Ascending aorta (tissue), 2 donors: ENCODE measurements at regions not wholly inside any gene's neighbourhood (a gene's known extent, or its start where the extent isn't known, plus 50 kb on each side); places are given as distances from the start of the nearest gene placed in this dataset.

ENCODE experiments used
- DNase-seq, 2 donors: peaks; one replicate each; pipeline ENCODE4 v3.0.0-alpha.2; 2019; ENCODE audit warnings: low spot score in 2 of 2
- H3K27ac ChIP-seq, 2 donors: fragments of 200-600 bp; sonication (generic); one replicate each; pipeline ENCODE4 v1.5.1; 2016 to 2017; ENCODE audit warnings: mild to moderate bottlenecking in 1 of 2
- H3K27me3 ChIP-seq: fragments of 200-600 bp; sonication (generic); one replicate; pipeline ENCODE4 v1.5.1; 2017
- H3K36me3 ChIP-seq, 2 donors: fragments of 200-600 bp; sonication (generic); one replicate each; pipeline ENCODE4 v1.5.1; 2016
- H3K4me1 ChIP-seq, 2 donors: fragments of 200-600 bp; sonication (generic); one replicate each; pipeline ENCODE4 v1.5.1; 2016 to 2017; ENCODE audit warnings: mild to moderate bottlenecking in 1 of 2
- H3K4me3 ChIP-seq, 2 donors: fragments of 200-600 bp; sonication (generic); one replicate each; pipeline ENCODE4 v1.5.1; 2016 to 2017; ENCODE audit warnings: mild to moderate bottlenecking in 1 of 2
- H3K9me3 ChIP-seq, 2 donors: fragments of 200-600 bp; sonication (generic); one replicate each; pipeline ENCODE4 v1.5.1; 2016
- CTCF ChIP-seq, 3 experiments: fragments of 200-600 bp in 2 of 3; fragments of 450-650 bp in 1 of 3; sonication (generic) in 2 of 3; IDR thresholded peaks; one replicate each; pipeline ENCODE4 v1.5.1; 2016 to 2019; ENCODE audit warnings: antibody characterized with exemption in 3 of 3, mild to moderate bottlenecking in 1 of 3, moderate library complexity in 1 of 3
- intact Hi-C: fragments of 100-400 bp; cut with DNase I; formaldehyde crosslinking; loops from one replicate; pipeline ENCODE4 v1.15.1; 2023

GRCh38 chr18:41416044-41416443, 539.0 kb upstream of the PIK3C3 start:
- no peak overlapping the region for H3K4me3 ChIP-seq
- H3K36me3 ChIP-seq = no peaks in the 10 kb centered on the region
- no peak for DNase-seq
- no peaks in the 10 kb centered on the region for H3K4me1 ChIP-seq
- no peak overlapping the region for H3K27ac ChIP-seq
- no peak for TF ChIP-seq CTCF (IDR thresholded peaks at IDR 0.05)
- H3K27me3 ChIP-seq = no peaks in the 10 kb centered on the region
- H3K9me3 ChIP-seq = no peaks in the 10 kb centered on the region
- intact Hi-C loops = no loop called here

- TF ChIP-seq CTCF (IDR thresholded peaks at IDR 0.05) = no peak
- Histone ChIP-seq H3K4me1 (no peaks in the 10 kb centered on the region), H3K27ac (no peak overlapping the region), H3K36me3 (no peaks in the 10 kb centered on the region), H3K27me3 (no peaks in the 10 kb centered on the region), H3K9me3 (no peaks in the 10 kb centered on the region), H3K4me3 (no peak overlapping the region)
- DNase-seq = no peak
- intact Hi-C loops = no loop called here
Measured at GRCh38 chr18:41410006-41410405, 545.0 kb upstream of the PIK3C3 start.

- no peak for TF ChIP-seq CTCF (IDR thresholded peaks at IDR 0.05)
- intact Hi-C loops = no loop called here
- no peaks in the 10 kb centered on the region for H3K4me1 ChIP-seq
- DNase-seq = no peak
- no peaks in the 10 kb centered on the region for H3K9me3 ChIP-seq
- no peak overlapping the region for H3K27ac ChIP-seq
- no peaks in the 10 kb centered on the region for H3K27me3 ChIP-seq
- no peaks in the 10 kb centered on the region for H3K36me3 ChIP-seq
- H3K4me3 ChIP-seq = no peak overlapping the region
Measured at GRCh38 chr18:41406834-41407233, 548.2 kb upstream of the PIK3C3 start.

- Histone ChIP-seq H3K4me3 (no peak overlapping the region), H3K4me1 (no peaks in the 10 kb centered on the region), H3K27ac (no peak overlapping the region), H3K9me3 (no peaks in the 10 kb centered on the region), H3K36me3 (no peaks in the 10 kb centered on the region), H3K27me3 (no peaks in the 10 kb centered on the region)
- no peak for DNase-seq
- intact Hi-C loops = no loop called here
- no peak for TF ChIP-seq CTCF (IDR thresholded peaks at IDR 0.05)
Measured at GRCh38 chr18:41396861-41397260, 558.2 kb upstream of the PIK3C3 start.

DNA sequence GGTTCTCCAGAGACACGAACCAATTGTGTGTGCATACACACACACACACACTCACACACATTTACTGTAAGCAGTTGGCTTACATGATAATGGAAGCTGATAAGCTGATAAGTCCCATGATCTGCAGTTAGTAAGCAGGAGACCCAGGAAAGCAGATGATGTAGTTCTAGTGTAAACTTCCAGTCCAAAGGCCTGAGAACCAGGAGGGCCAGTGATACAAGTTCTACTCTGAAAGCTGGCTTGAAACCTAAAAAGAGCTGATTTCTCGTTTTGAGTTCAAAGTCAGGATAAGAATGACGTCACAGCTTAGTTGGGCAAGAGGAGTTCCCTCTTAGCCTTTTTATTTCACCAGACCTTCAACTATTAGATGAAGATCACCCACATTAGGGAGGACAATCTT, 558.8 kb upstream of the PIK3C3 start:
- no peak overlapping the region for H3K27ac ChIP-seq
- intact Hi-C loops = no loop called here
- no peak for DNase-seq
- no peak for TF ChIP-seq CTCF (IDR thresholded peaks at IDR 0.05)
- H3K9me3 ChIP-seq = no peaks in the 10 kb centered on the region
- H3K36me3 ChIP-seq = no peaks in the 10 kb centered on the region
- no peaks in the 10 kb centered on the region for H3K4me1 ChIP-seq
- no peak overlapping the region for H3K4me3 ChIP-seq
- H3K27me3 ChIP-seq = no peaks in the 10 kb centered on the region

GRCh38 chr18:41395695-41396094, 559.3 kb upstream of the PIK3C3 start:
- Histone ChIP-seq H3K4me3 (no peak overlapping the region), H3K4me1 (no peaks in the 10 kb centered on the region), H3K27ac (no peak overlapping the region), H3K9me3 (no peaks in the 10 kb centered on the region), H3K36me3 (no peaks in the 10 kb centered on the region), H3K27me3 (no peaks in the 10 kb centered on the region)
- DNase-seq = no peak
- intact Hi-C loops = no loop called here
- TF ChIP-seq CTCF (IDR thresholded peaks at IDR 0.05) = no peak
